Vagina (tissue), 2 donors: ENCODE measurements at regions not wholly inside any gene's neighbourhood (a gene's known extent, or its start where the extent isn't known, plus 50 kb on each side); places are given as distances from the start of the nearest gene placed in this dataset.

Source experiments
- DNase-seq, 2 donors: peaks; one replicate each; pipeline ENCODE4 v3.0.0-alpha.2; 2017; ENCODE audit errors: extremely low spot score in 2 of 2
- H3K27ac ChIP-seq: fragments of 200-600 bp; sonication (generic); one replicate; pipeline ENCODE4 v1.5.1; 2019
- H3K27me3 ChIP-seq: fragments of 200-600 bp; sonication (generic); one replicate; pipeline ENCODE4 v1.5.1; 2019
- H3K36me3 ChIP-seq, 2 donors: fragments of 200-600 bp; sonication (generic); one replicate each; pipeline ENCODE4 v1.5.1; 2017 to 2019
- H3K4me1 ChIP-seq: fragments of 200-600 bp; sonication (generic); one replicate; pipeline ENCODE4 v1.5.1; 2019
- H3K4me3 ChIP-seq, 2 donors: fragments of 200-600 bp; sonication (generic); 1 replicate in 1 of 2; 2 replicates in 1 of 2; pipeline ENCODE4 v1.5.1; 2016 to 2019
- H3K9me3 ChIP-seq: fragments of 200-600 bp; sonication (generic); one replicate; pipeline ENCODE4 v1.5.1; 2019
- POLR2A ChIP-seq, 2 donors: fragments of 450-650 bp; IDR thresholded peaks; one replicate each; pipeline ENCODE4 v1.6.1; 2017; ENCODE audit warnings: antibody characterized with exemption in 2 of 2, mild to moderate bottlenecking in 2 of 2, moderate library complexity in 2 of 2
- POLR2AphosphoS5 ChIP-seq, 2 donors: sonication (generic); formaldehyde crosslinking; IDR thresholded peaks; one replicate each; pipeline ENCODE4 v1.9.0; 2017; ENCODE audit warnings: antibody characterized with exemption in 2 of 2, mild to moderate bottlenecking in 2 of 2, low read depth in 1 of 2; ENCODE audit not compliant: insufficient read depth in 1 of 2
- intact Hi-C: fragments of 100-400 bp; cut with DNase I; formaldehyde crosslinking; loops from one replicate; pipeline ENCODE4 v1.15.1; 2023
- TF ChIP-seq, protein P1 (sequence below), 3 experiments: fragments of 450-650 bp in 2 of 3; fragments of 200-600 bp in 1 of 3; sonication (generic) in 1 of 3; IDR thresholded peaks; one replicate each; pipeline ENCODE4 v1.5.1; 2017 to 2019; ENCODE audit warnings: antibody characterized with exemption in 3 of 3, mild to moderate bottlenecking in 2 of 3, moderate library complexity in 2 of 3

- Histone ChIP-seq H3K27ac (no peak overlapping the region), H3K4me1 (no peaks in the 10 kb centered on the region), H3K27me3 (no peaks in the 10 kb centered on the region), H3K4me3 (no peak overlapping the region), H3K9me3 (no peaks in the 10 kb centered on the region), H3K36me3 (no peaks in the 10 kb centered on the region)
- intact Hi-C loops, result no loop called here
- DNase-seq, result no peak
- no peak for TF ChIP-seq POLR2A (IDR thresholded peaks at IDR 0.05)
- TF ChIP-seq, protein P1, sequence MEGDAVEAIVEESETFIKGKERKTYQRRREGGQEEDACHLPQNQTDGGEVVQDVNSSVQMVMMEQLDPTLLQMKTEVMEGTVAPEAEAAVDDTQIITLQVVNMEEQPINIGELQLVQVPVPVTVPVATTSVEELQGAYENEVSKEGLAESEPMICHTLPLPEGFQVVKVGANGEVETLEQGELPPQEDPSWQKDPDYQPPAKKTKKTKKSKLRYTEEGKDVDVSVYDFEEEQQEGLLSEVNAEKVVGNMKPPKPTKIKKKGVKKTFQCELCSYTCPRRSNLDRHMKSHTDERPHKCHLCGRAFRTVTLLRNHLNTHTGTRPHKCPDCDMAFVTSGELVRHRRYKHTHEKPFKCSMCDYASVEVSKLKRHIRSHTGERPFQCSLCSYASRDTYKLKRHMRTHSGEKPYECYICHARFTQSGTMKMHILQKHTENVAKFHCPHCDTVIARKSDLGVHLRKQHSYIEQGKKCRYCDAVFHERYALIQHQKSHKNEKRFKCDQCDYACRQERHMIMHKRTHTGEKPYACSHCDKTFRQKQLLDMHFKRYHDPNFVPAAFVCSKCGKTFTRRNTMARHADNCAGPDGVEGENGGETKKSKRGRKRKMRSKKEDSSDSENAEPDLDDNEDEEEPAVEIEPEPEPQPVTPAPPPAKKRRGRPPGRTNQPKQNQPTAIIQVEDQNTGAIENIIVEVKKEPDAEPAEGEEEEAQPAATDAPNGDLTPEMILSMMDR (IDR thresholded peaks at IDR 0.05), result no peak
- no peak for TF ChIP-seq POLR2AphosphoS5 (IDR thresholded peaks at IDR 0.05; ENCODE audit: insufficient read depth in 1 of 2, low read depth in 1 of 2)
These were observed 155.0 kb downstream of the MSL3 start for GRCh38 chrX:11913001-11913400.

DNA sequence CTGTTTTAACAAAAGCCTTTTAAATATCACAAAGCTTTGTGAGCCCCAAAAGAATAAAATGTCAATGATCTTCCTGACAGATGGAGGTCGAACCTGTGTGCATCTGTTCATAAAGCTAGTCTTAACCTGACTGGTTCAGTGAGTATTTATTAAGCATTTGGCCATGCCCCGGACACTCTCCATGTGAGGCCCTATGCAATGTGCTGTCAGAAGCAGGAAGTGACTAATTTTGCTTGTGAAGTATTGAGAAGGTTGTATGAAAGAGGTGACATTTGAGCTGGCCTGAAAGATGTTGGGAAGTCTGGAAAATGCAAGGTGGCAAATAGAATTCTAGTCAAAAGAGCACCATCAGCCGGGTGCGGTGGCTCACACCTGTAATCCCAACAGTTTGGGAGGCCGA is 171.4 kb downstream of the MSL3 start:
- no peak overlapping the region for H3K4me3 ChIP-seq
- H3K27ac ChIP-seq, result no peak overlapping the region
- no peak for DNase-seq
- TF ChIP-seq POLR2A (IDR thresholded peaks at IDR 0.05) (no peak), POLR2AphosphoS5 (IDR thresholded peaks at IDR 0.05; ENCODE audit: insufficient read depth in 1 of 2, low read depth in 1 of 2) (no peak)
- TF ChIP-seq, protein P1 (IDR thresholded peaks at IDR 0.05), result no peak
- H3K27me3 ChIP-seq, result no peaks in the 10 kb centered on the region
- H3K36me3 ChIP-seq, result no peaks in the 10 kb centered on the region
- intact Hi-C loops, result no loop called here
- H3K9me3 ChIP-seq, result no peaks in the 10 kb centered on the region
- no peaks in the 10 kb centered on the region for H3K4me1 ChIP-seq

DNA sequence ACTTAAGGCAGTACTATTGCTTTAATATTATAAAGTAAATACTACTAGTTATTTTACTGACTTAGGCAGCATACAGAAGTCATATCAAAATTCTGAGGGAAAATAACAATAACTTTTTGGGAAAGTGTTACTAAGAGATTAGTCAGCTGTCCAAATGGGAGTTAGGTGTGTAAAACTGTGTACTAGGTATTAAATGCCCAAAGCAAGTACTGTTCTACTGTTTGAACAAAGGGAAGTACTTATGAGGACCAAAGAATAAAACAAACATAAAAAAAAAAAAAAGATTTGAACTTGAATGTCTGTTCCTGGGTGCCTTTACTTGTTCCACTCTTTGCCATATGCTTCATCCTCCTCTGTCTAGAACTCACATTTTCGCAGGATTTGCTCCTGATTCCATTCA is 174.4 kb downstream of the MSL3 start:
- Histone ChIP-seq H3K9me3 (no peaks in the 10 kb centered on the region), H3K27me3 (no peaks in the 10 kb centered on the region), H3K4me3 (no peak overlapping the region), H3K4me1 (no peaks in the 10 kb centered on the region), H3K27ac (no peak overlapping the region), H3K36me3 (no peaks in the 10 kb centered on the region)
- TF ChIP-seq POLR2AphosphoS5 (IDR thresholded peaks at IDR 0.05; ENCODE audit: insufficient read depth in 1 of 2, low read depth in 1 of 2), result no peak
- TF ChIP-seq, protein P1 (IDR thresholded peaks at IDR 0.05), result no peak
- TF ChIP-seq POLR2A (IDR thresholded peaks at IDR 0.05), result no peak
- intact Hi-C loops, result no loop called here
- DNase-seq, result no peak

DNA sequence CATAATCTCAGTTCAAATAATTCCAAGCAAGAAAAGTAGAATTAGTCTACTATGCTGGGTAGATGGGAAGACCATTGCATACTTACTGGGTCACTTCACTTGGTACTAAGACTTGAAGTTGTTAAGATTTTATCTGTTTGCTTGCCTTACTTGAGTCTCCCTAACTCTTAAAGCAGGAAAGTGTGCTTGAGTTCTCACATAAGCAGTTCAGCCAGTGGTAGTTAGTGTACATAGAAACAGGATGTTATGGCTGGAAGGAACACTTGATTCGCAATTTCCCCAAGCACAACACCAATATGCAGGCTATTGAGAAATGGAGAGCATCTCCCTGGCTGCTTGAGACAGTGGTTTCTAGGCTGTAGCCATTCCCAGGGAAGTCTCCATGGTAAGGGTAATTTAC is 176.1 kb downstream of the MSL3 start:
- intact Hi-C loops, result no loop called here
- no peaks in the 10 kb centered on the region for H3K9me3 ChIP-seq
- no peak for DNase-seq

DNA sequence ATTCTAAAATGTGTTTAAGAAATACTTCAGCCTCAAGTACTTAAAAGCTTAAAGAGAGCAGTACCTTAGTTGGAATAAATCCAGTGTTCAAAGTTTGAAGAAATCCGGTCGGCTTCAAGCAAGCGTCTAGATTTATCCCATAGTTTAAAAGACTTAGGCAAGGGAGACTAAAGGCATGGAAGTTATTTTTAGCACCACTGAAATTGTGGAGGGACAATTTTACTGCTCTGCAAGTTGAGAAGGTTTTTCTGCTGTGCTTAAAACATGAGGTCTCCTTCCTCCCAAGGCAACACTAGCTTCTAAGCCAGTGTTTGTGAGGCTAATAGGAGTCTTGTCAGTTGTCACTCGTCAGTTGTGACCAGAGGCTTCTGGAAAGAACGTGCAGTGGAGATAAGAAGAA is 183.5 kb downstream of the MSL3 start:
- Histone ChIP-seq H3K4me3 (no peak overlapping the region), H3K36me3 (no peaks in the 10 kb centered on the region), H3K9me3 (no peaks in the 10 kb centered on the region), H3K4me1 (no peaks in the 10 kb centered on the region), H3K27me3 (no peaks in the 10 kb centered on the region), H3K27ac (no peak overlapping the region)
- intact Hi-C loops, result no loop called here
- DNase-seq, result no peak
- TF ChIP-seq, protein P1 (IDR thresholded peaks at IDR 0.05), result no peak
- TF ChIP-seq POLR2AphosphoS5 (IDR thresholded peaks at IDR 0.05; ENCODE audit: insufficient read depth in 1 of 2, low read depth in 1 of 2), result no peak
- no peak for TF ChIP-seq POLR2A (IDR thresholded peaks at IDR 0.05)

More for the DNA sequence above, 176.1 kb downstream of the MSL3 start:
- TF ChIP-seq POLR2A (IDR thresholded peaks at IDR 0.05) (no peak), POLR2AphosphoS5 (IDR thresholded peaks at IDR 0.05; ENCODE audit: insufficient read depth in 1 of 2, low read depth in 1 of 2) (no peak)
- TF ChIP-seq, protein P1 (IDR thresholded peaks at IDR 0.05), result no peak
- H3K4me3 ChIP-seq, result no peak overlapping the region
- H3K4me1 ChIP-seq, result no peaks in the 10 kb centered on the region
- no peaks in the 10 kb centered on the region for H3K36me3 ChIP-seq
- no peak overlapping the region for H3K27ac ChIP-seq
- no peaks in the 10 kb centered on the region for H3K27me3 ChIP-seq
